H4 (cell line): ENCODE measurements at regions not wholly inside any gene's neighbourhood (a gene's known extent, or its start where the extent isn't known, plus 50 kb on each side); places are given as distances from the start of the nearest gene placed in this dataset.
A peak's percentile ranks its signal among the peaks of the same experiment; 100 is the strongest.

Source experiments
- DNase-seq: peaks from one replicate; pipeline ENCODE4 v3.0.0-alpha.2; 2015; ENCODE audit warnings: low spot score

DNA sequence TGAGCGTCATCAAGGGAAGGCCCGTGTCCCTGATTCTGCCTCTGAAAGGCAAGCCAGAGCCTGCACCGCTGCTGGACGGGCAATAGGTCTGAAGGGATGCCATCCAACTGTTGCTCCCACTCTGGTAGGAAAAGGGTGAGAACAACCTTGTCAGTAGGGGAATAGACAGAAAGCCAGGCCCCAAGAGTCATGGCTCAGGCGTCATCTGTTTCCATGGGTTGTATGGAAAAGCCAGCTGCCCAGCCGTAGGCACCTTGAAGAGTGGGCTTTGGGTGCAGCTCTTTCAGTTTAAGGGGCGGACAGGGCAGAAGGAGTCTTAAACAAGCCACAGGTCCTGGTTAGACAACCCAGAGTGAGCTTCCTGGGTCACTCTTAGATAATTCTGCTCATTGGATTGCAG, 66.5 kb downstream of the RNF6 start:
- no peak for DNase-seq

DNA sequence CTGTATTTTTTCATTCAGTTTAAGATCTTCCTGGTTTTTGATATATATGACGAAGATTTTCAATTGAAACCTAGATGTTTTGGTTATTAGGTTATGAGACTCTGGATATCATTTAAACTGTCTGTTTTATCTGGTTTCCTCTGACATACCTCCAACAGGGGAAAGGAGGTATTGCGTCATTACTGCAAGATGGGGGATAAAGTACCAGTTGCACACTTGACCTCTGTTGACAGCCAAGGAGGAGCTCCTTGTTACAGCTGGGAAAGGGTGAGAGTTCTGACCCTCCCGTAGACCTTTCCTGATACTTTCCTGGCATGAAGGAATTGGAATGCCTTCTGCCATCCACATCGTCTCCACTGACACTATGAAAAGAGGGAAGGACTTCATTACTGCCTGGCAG, 82.0 kb upstream of the SHISA2 start:
- no peak for DNase-seq

DNA sequence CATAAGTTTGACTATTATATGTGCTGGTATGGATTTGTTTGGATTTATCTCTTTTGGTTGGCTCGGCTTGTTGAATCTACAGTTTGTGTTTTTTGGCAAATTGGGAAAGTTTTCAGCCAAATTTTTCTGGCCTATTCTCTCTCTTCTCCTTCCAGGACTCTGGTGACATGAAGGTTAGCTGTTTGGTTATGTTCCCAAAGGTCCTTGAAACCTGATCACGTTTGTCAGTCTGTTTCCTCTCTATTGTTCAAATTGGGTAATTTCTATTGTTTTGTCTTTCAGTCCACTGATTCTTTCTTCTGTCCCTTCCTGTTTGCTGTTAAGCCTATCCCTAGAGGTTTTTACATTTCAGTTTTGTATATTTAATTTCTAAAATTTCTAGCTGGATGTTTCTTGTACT, 81.5 kb upstream of the SHISA2 start:
- no peak for DNase-seq

DNA sequence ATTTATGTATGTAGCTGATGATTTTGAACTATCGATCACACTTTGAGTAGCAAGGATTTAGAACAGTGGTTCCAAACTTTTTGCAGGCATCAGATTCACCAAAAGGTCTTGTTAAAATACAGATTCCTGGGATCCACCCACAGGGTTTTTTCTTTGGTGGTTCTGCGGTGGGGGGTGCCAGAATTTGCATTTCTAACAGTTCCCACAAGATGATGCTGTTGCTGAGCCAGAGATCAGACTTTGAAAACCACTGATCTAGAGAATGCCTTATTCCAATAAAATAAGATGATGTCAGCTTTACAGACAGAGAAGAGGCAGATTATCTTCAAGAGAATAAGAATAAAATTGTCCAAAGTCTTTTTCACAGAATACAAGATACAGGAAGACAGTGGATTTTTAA, 80.9 kb upstream of the SHISA2 start:
- peak; percentile 8 for DNase-seq

DNA sequence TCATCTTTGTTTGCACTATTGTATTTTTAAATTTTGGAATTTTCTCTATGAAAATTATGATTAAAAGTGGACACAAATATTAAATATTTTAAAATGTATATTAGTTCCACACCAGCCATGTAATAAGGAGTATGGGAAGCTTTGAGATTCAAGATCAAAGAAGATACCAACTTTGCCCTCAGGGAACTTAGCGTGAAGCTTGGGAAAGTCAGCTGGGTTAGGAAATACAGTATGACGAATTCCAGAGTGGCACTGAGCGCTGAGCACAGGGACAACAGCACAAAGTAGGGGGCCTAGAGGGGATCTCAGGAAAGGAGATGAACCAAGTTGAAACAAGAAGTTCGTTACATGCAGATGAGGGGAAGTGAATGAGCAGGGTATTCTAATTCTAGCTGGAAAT, 76.9 kb upstream of the SHISA2 start:
- no peak for DNase-seq

DNA sequence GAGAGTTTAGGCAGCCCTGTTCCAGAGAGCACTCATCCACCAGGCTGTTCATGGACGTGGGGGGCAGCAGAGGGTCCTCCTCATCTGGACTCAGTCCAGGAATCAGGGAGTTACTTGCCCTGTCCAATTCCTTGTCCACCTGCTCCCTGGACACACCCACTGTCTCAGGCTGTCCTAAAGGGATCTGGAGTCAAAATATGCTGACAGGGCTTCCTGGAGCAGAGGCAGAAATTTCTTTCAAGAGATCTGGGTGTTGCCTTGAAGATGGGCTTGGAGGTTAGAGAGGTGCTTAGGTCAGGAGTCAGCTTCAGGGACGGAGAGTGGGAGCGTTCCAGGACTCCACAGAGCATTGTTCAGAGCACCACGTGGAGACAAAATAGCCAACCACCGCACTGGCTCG, 65.8 kb upstream of the SHISA2 start:
- DNase-seq, result no peak

DNA sequence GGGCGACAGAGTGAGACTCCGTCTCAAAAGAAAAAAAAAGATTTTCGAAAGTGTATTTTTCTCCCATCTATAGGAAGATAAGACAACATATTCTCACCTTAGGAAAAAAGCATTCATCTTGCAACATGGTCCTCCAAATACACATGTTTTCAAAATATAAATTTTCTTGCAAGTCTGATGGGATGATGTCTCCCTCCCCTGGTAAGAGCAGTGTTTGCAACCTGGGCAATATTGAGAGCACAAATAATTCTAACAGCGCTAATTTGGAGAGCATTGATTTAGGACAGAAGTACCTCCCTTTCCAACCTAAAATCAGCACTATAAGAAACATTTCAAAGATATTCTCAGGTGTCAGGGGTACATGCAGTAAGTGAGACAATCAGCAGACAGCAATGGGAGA, 61.0 kb upstream of the SHISA2 start:
- peak; percentile 3 for DNase-seq

DNA sequence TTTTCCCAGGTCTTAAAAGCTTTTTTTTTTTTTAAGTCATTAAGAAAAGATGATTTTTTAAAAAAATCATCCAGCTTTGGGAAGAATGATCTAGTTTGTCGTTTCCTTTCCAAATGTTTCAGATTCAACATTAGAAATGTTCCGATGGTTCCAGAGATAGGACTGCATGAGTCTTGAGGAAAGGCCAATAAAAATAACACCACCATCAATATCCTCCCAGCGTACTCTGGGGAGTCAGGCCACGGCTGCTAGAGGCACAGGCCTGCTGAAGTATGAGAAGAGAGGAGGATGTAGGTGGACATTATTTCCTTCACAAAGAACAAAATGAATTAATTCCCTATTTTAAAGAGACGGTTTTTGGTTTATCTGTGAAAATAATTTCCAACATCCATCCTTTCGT, 60.0 kb upstream of the SHISA2 start:
- no peak for DNase-seq
